GM21619 (cell line): ENCODE measurements at regions not wholly inside any gene's neighbourhood (a gene's known extent, or its start where the extent isn't known, plus 50 kb on each side); places are given as distances from the start of the nearest gene placed in this dataset.

Experiments
- ATAC-seq: cut with Tn5 transposase; IDR thresholded peaks from one replicate; pipeline ENCODE4 v1.9.1; 2021; ENCODE audit not compliant: unreplicated experiment

- ATAC-seq, result no peak
Measured at GRCh38 chr7:16172366-16172765, 249.0 kb downstream of the CRPPA start.

- ATAC-seq, result no peak
Measured at GRCh38 chr7:16171928-16172327, 249.4 kb downstream of the CRPPA start.

GRCh38 chr7:16170671-16171070 is 250.7 kb downstream of the CRPPA start:
- no peak for ATAC-seq

- no peak for ATAC-seq
Measured at GRCh38 chr7:16169537-16169936, 251.8 kb downstream of the CRPPA start.

GRCh38 chr7:16167526-16167925 is 253.8 kb downstream of the CRPPA start:
- ATAC-seq, result no peak

- no peak for ATAC-seq
Measured at GRCh38 chr7:16144361-16144760, 277.0 kb downstream of the CRPPA start.

GRCh38 chr7:16137944-16138343 is 283.4 kb downstream of the CRPPA start:
- no peak for ATAC-seq

GRCh38 chr7:16136896-16137295 is 284.4 kb downstream of the CRPPA start:
- no peak for ATAC-seq

GRCh38 chr7:16135658-16136057 is 285.7 kb downstream of the CRPPA start:
- ATAC-seq, result no peak

- no peak for ATAC-seq
Measured at GRCh38 chr7:16130111-16131110, 290.9 kb downstream of the CRPPA start.

- no peak for ATAC-seq
Measured at GRCh38 chr7:16129431-16130110, 291.8 kb downstream of the CRPPA start.

- ATAC-seq, result no peak
Measured at GRCh38 chr7:16123117-16123770, 298.1 kb downstream of the CRPPA start.

GRCh38 chr7:16121876-16122390 is 299.4 kb downstream of the CRPPA start:
- ATAC-seq, result no peak

GRCh38 chr7:16115374-16115773 is 306.0 kb downstream of the CRPPA start:
- ATAC-seq, result no peak

GRCh38 chr7:16114633-16115032 is 306.7 kb downstream of the CRPPA start:
- ATAC-seq, result no peak

- ATAC-seq, result no peak
Measured at GRCh38 chr7:16114071-16114470, 307.3 kb downstream of the CRPPA start.

GRCh38 chr7:16113058-16113457 is 308.3 kb downstream of the CRPPA start:
- ATAC-seq, result no peak

GRCh38 chr7:16106869-16107268 is 314.5 kb downstream of the CRPPA start:
- no peak for ATAC-seq

GRCh38 chr7:16106300-16106699 is 315.0 kb downstream of the CRPPA start:
- ATAC-seq, result no peak

GRCh38 chr7:16099302-16099849 is 322.0 kb downstream of the CRPPA start:
- no peak for ATAC-seq

- no peak for ATAC-seq
Measured at GRCh38 chr7:16098585-16099179, 322.7 kb downstream of the CRPPA start.
